Uterus (tissue), 2 donors: ENCODE measurements at regions not wholly inside any gene's neighbourhood (a gene's known extent, or its start where the extent isn't known, plus 50 kb on each side); places are given as distances from the start of the nearest gene placed in this dataset.
"Not testable (repeated sequence)": the region's sequence is repeated elsewhere in the genome, so short reads cannot be mapped to it uniquely, and the experiment has no call there.

Source experiments
- CTCF ChIP-seq, 4 experiments: fragments of 200-600 bp in 2 of 4; fragments of 450-650 bp in 2 of 4; sonication (generic) in 2 of 4; IDR thresholded peaks; one replicate each; pipeline ENCODE4 v1.5.1; 2016 to 2019; ENCODE audit warnings: antibody characterized with exemption in 4 of 4, mild to moderate bottlenecking in 2 of 4, moderate library complexity in 1 of 4
- POLR2A ChIP-seq, 2 donors: fragments of 450-650 bp; IDR thresholded peaks; one replicate each; pipeline ENCODE4 v1.6.1; 2016; ENCODE audit warnings: antibody characterized with exemption in 2 of 2, mild to moderate bottlenecking in 1 of 2, moderate library complexity in 1 of 2

- TF ChIP-seq CTCF, POLR2A (IDR thresholded peaks at IDR 0.05): not testable (repeated sequence)
Measured at GRCh38 chr20:55117577-55117976, 642.2 kb downstream of the DOK5 start.
